K562 (cell line): ENCODE measurements at regions not wholly inside any gene's neighbourhood (a gene's known extent, or its start where the extent isn't known, plus 50 kb on each side); places are given as distances from the start of the nearest gene placed in this dataset.

Experiments
- TF ChIP-seq, protein P1 (sequence below), 2 experiments: fragments of 450-650 bp in 1 of 2; sonication (generic) in 1 of 2; formaldehyde crosslinking in 1 of 2; IDR thresholded peaks; 2 replicates each; pipeline versions ENCODE4 v1.7.1 to v1.9.0; 2016 to 2022; ENCODE audit warnings: inconsistent platforms in 1 of 2, mild to moderate bottlenecking in 1 of 2, missing genetic modification reagents in 1 of 2

DNA sequence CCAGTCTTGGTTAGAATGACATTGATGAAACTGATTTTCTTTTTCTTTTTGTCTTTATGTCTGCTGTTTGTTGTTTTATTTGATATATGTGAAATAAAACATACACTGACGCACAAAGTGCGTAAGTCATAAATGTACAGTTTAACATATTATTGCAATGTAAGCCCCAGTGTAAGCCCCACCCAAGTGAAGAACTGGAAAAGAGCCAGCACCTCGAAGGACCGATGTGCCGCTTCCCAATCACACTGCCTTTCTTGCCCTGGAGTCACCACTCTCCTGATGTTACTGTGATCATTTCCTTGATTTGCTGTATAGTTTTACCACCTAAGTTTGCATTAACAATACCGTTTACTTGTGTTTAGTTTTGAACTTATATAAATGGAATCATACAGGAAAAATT, 128.4 kb upstream of the LPP start (continued):
- TF ChIP-seq, protein P1, sequence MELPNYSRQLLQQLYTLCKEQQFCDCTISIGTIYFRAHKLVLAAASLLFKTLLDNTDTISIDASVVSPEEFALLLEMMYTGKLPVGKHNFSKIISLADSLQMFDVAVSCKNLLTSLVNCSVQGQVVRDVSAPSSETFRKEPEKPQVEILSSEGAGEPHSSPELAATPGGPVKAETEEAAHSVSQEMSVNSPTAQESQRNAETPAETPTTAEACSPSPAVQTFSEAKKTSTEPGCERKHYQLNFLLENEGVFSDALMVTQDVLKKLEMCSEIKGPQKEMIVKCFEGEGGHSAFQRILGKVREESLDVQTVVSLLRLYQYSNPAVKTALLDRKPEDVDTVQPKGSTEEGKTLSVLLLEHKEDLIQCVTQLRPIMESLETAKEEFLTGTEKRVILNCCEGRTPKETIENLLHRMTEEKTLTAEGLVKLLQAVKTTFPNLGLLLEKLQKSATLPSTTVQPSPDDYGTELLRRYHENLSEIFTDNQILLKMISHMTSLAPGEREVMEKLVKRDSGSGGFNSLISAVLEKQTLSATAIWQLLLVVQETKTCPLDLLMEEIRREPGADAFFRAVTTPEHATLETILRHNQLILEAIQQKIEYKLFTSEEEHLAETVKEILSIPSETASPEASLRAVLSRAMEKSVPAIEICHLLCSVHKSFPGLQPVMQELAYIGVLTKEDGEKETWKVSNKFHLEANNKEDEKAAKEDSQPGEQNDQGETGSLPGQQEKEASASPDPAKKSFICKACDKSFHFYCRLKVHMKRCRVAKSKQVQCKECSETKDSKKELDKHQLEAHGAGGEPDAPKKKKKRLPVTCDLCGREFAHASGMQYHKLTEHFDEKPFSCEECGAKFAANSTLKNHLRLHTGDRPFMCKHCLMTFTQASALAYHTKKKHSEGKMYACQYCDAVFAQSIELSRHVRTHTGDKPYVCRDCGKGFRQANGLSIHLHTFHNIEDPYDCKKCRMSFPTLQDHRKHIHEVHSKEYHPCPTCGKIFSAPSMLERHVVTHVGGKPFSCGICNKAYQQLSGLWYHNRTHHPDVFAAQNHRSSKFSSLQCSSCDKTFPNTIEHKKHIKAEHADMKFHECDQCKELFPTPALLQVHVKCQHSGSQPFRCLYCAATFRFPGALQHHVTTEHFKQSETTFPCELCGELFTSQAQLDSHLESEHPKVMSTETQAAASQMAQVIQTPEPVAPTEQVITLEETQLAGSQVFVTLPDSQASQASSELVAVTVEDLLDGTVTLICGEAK (IDR thresholded peaks at IDR 0.05), result no peak
- TF ChIP-seq, protein P1 (CRISPR knock-in tag; IDR thresholded peaks at IDR 0.05), result no peak
